Gastroesophageal sphincter (tissue), 3 donors: ENCODE measurements at regions not wholly inside any gene's neighbourhood (a gene's known extent, or its start where the extent isn't known, plus 50 kb on each side); places are given as distances from the start of the nearest gene placed in this dataset.

Experiments
- CTCF ChIP-seq, 4 experiments: fragments of 200-600 bp in 2 of 4; fragments of 450-650 bp in 2 of 4; sonication (generic) in 1 of 4; IDR thresholded peaks; one replicate each; pipeline ENCODE4 v1.5.1; 2017 to 2019; ENCODE audit warnings: antibody characterized with exemption in 4 of 4, mild to moderate bottlenecking in 2 of 4, moderate library complexity in 2 of 4
- POLR2A ChIP-seq, 2 donors: fragments of 450-650 bp; IDR thresholded peaks; one replicate each; pipeline ENCODE4 v1.6.1; 2017; ENCODE audit warnings: antibody characterized with exemption in 2 of 2, mild to moderate bottlenecking in 2 of 2, moderate library complexity in 1 of 2

- TF ChIP-seq CTCF (IDR thresholded peaks at IDR 0.05) (no peak), POLR2A (IDR thresholded peaks at IDR 0.05) (no peak)
Observed at GRCh38 chr19:27729332-27729731, 1483.6 kb downstream of the UQCRFS1 start.
